A549 (cell line): ENCODE measurements at regions not wholly inside any gene's neighbourhood (a gene's known extent, or its start where the extent isn't known, plus 50 kb on each side); places are given as distances from the start of the nearest gene placed in this dataset.
A peak's percentile ranks its signal among the peaks of the same experiment; 100 is the strongest.

Experiments used
- ATAC-seq, 2 experiments: fragments of 200-7000 bp in 1 of 2; fragments of >200 bp in 1 of 2; cut with Nextera tagmentation in 1 of 2; cut with Tn5 transposase in 1 of 2; 3 replicates each; pipeline versions ENCODE4 v1.8.0 to v1.9.1; 2018 to 2020; ENCODE audit warnings: mild to moderate bottlenecking in 1 of 2, moderate library complexity in 1 of 2
- CTCF ChIA-PET: fragments of 300-600 bp; sonication (Branson Sonifier 250); formaldehyde crosslinking; extraction: SDS; loops from one replicate; lab custom pipeline; 2021; ENCODE audit warnings: antibody characterized with exemption, inconsistent platforms; lab: Yijun Ruan, JAX
- POLR2A ChIA-PET: fragments of 350-600 bp; formaldehyde crosslinking; extraction: SDS; loops from one replicate; lab custom pipeline; 2021; ENCODE audit warnings: antibody characterized with exemption, inconsistent platforms; lab: Yijun Ruan, JAX
- DNase-seq, 2 experiments: peaks; one replicate each; pipeline versions ENCODE4 v3.0.0 to v3.0.0-alpha.2; 2011 to 2016; ENCODE audit warnings: low read depth in 1 of 2, low spot score in 1 of 2
- FAIRE-seq: peaks from 2 replicates; lab custom pipeline; 2011; peaks lifted over from hg19 to GRCh38; lab: Jason Lieb, UNC
- H3K27ac ChIP-seq, 2 experiments: fragments of >200 bp; sonication (Bioruptor Twin); formaldehyde crosslinking; 3 replicates each; pipeline ENCODE4 v1.5.1; 2016 to 2017
- H3K4me1 ChIP-seq: fragments of >200 bp; sonication (Bioruptor Twin); formaldehyde crosslinking; 3 replicates; pipeline ENCODE4 v1.6.1; 2016
- H3K4me2 ChIP-seq: fragments of >200 bp; sonication (Bioruptor Twin); formaldehyde crosslinking; 3 replicates; pipeline ENCODE4 v1.6.1; 2016
- H3K4me3 ChIP-seq: fragments of >200 bp; sonication (Bioruptor Twin); formaldehyde crosslinking; 3 replicates; pipeline ENCODE4 v1.5.1; 2016
- H3K9me3 ChIP-seq: fragments of >200 bp; sonication (Bioruptor Twin); formaldehyde crosslinking; 3 replicates; pipeline ENCODE4 v1.6.1; 2016
- CBX8 ChIP-seq: fragments of 200-600 bp; sonication (generic); IDR thresholded peaks from 2 replicates; pipeline ENCODE4 v1.6.1; 2016
- CHD4 ChIP-seq: fragments of 200-600 bp; sonication (generic); IDR thresholded peaks from 2 replicates; pipeline ENCODE4 v1.6.1; 2016; ENCODE audit warnings: antibody characterized with exemption, mild to moderate bottlenecking, borderline replicate concordance
- CTCF ChIP-seq: fragments of >200 bp; sonication (Bioruptor Twin); formaldehyde crosslinking; IDR thresholded peaks from 3 replicates; pipeline ENCODE4 v1.5.1; 2016
- EHMT2 ChIP-seq: fragments of 200-600 bp; sonication (generic); IDR thresholded peaks from 2 replicates; pipeline ENCODE4 v1.6.1; 2016; ENCODE audit warnings: antibody characterized with exemption, low read depth, mild to moderate bottlenecking, moderate library complexity
- FOSB ChIP-seq: fragments of 250-450 bp; sonication (Bioruptor Pico); IDR thresholded peaks from 2 replicates; pipeline ENCODE4 v1.5.0; 2020; ENCODE audit warnings: mild to moderate bottlenecking, moderate library complexity
- FOXS1 ChIP-seq: fragments of 250-450 bp; sonication (Bioruptor Pico); IDR thresholded peaks from 2 replicates; pipeline ENCODE4 v1.5.0; 2020; ENCODE audit warnings: mild to moderate bottlenecking, moderate library complexity
- GATA3 ChIP-seq: IDR thresholded peaks from 2 replicates; pipeline ENCODE4 v1.6.1; 2012; ENCODE audit warnings: borderline replicate concordance
- HDAC2 ChIP-seq: fragments of 200-600 bp; sonication (generic); IDR thresholded peaks from 2 replicates; pipeline ENCODE4 v1.6.1; 2016
- HEYL ChIP-seq: fragments of 250-450 bp; sonication (Bioruptor Pico); IDR thresholded peaks from 2 replicates; pipeline ENCODE4 v1.8.0; 2021; ENCODE audit warnings: mild to moderate bottlenecking, moderate library complexity
- HOXA7 ChIP-seq: fragments of 250-450 bp; sonication (Bioruptor Pico); IDR thresholded peaks from 2 replicates; pipeline ENCODE4 v1.5.0; 2020; ENCODE audit warnings: mild to moderate bottlenecking, moderate library complexity
- HOXB13 ChIP-seq: fragments of 250-450 bp; sonication (Bioruptor Pico); IDR thresholded peaks from 2 replicates; pipeline ENCODE4 v1.5.0; 2020; ENCODE audit warnings: low read depth, mild to moderate bottlenecking, moderate library complexity
- HOXB5 ChIP-seq: fragments of 250-450 bp; sonication (Bioruptor Pico); IDR thresholded peaks from 2 replicates; pipeline ENCODE4 v1.5.0; 2020; ENCODE audit warnings: mild to moderate bottlenecking, moderate library complexity
- JUNB ChIP-seq: fragments of >200 bp; sonication (Bioruptor Twin); formaldehyde crosslinking; IDR thresholded peaks from 2 replicates; pipeline ENCODE4 v1.6.1; 2016
- KDM5A ChIP-seq: fragments of 200-600 bp; sonication (generic); IDR thresholded peaks from 2 replicates; pipeline ENCODE4 v1.6.1; 2016; ENCODE audit warnings: antibody characterized with exemption, mild to moderate bottlenecking
- MAZ ChIP-seq: fragments of 150-350 bp; IDR thresholded peaks from 2 replicates; pipeline ENCODE4 v1.6.1; 2014; ENCODE audit warnings: antibody characterized with exemption, low read depth, low read length, borderline replicate concordance
- NFE2L2 ChIP-seq: fragments of 150-350 bp; conservative IDR thresholded peaks from 2 replicates; pipeline ENCODE4 v1.6.1; 2014; ENCODE audit warnings: low read length
- NPAS2 ChIP-seq: fragments of 250-450 bp; sonication (Bioruptor Pico); IDR thresholded peaks from 2 replicates; pipeline ENCODE4 v1.8.0; 2022; ENCODE audit warnings: mild to moderate bottlenecking, moderate library complexity, borderline replicate concordance
- NR3C1 ChIP-seq: fragments of >200 bp; sonication (Bioruptor Twin); formaldehyde crosslinking; IDR thresholded peaks from 3 replicates; pipeline ENCODE4 v1.6.1; 2017
- POLR2A ChIP-seq: IDR thresholded peaks from 2 replicates; pipeline ENCODE4 v1.6.1; 2012; ENCODE audit warnings: mild to moderate bottlenecking, low read length
- POLR2AphosphoS2 ChIP-seq: conservative IDR thresholded peaks from 2 replicates; pipeline ENCODE4 v1.6.1; 2012; ENCODE audit warnings: low read length, improper control_type of control experiment, inconsistent platforms
- RAD21 ChIP-seq, 2 experiments: fragments of >200 bp in 1 of 2; sonication (Bioruptor Twin) in 1 of 2; formaldehyde crosslinking in 1 of 2; IDR thresholded peaks in 1 of 2; conservative IDR thresholded peaks in 1 of 2; 2 replicates in 1 of 2; 3 replicates in 1 of 2; pipeline ENCODE4 v1.6.1; 2012 to 2018; ENCODE audit warnings: inconsistent platforms in 1 of 2
- RCOR1 ChIP-seq: fragments of 150-350 bp; IDR thresholded peaks from 2 replicates; pipeline ENCODE4 v1.6.1; 2014; ENCODE audit warnings: antibody characterized with exemption, low read length, low read depth
- RFX5 ChIP-seq: fragments of 450-650 bp; IDR thresholded peaks from 2 replicates; pipeline ENCODE4 v1.7.1; 2014; ENCODE audit warnings: antibody characterized with exemption, mild to moderate bottlenecking, moderate library complexity
- RNF2 ChIP-seq: fragments of 200-600 bp; sonication (generic); IDR thresholded peaks from 2 replicates; pipeline ENCODE4 v1.6.1; 2016; ENCODE audit warnings: low read depth, mild to moderate bottlenecking, antibody characterized with exemption, moderate library complexity, borderline replicate concordance
- SMC3 ChIP-seq: fragments of >200 bp; sonication (Bioruptor Twin); formaldehyde crosslinking; IDR thresholded peaks from 3 replicates; pipeline ENCODE4 v1.6.1; 2018; ENCODE audit warnings: inconsistent platforms
- SREBF2 ChIP-seq: fragments of 450-650 bp; IDR thresholded peaks from 2 replicates; pipeline ENCODE4 v1.6.1; 2014; ENCODE audit warnings: mild to moderate bottlenecking, moderate library complexity
- TFCP2L1 ChIP-seq: fragments of 250-450 bp; sonication (Bioruptor Pico); IDR thresholded peaks from 2 replicates; pipeline ENCODE4 v1.5.0; 2021; ENCODE audit warnings: mild to moderate bottlenecking
- ZC3H11A ChIP-seq: fragments of 450-650 bp; IDR thresholded peaks from 2 replicates; pipeline ENCODE4 v1.6.1; 2014; ENCODE audit warnings: antibody characterized with exemption, mild to moderate bottlenecking
- ZFP36 ChIP-seq: fragments of 450-650 bp; IDR thresholded peaks from 2 replicates; pipeline ENCODE4 v1.6.1; 2014; ENCODE audit warnings: borderline replicate concordance; ENCODE audit not compliant: partially characterized antibody
- WGBS: methylation state at CpG from one replicate; pipeline ENCODE4 v1.1.6; 2017; ENCODE audit errors: missing lambda C conversion rate; 5-methylcytosine and 5-hydroxymethylcytosine counted together
- TF ChIP-seq, protein P1 (sequence below): fragments of 450-650 bp; IDR thresholded peaks from 2 replicates; pipeline ENCODE4 v1.6.1; 2014; ENCODE audit warnings: antibody characterized with exemption
- TF ChIP-seq, protein P2 (sequence below): fragments of 150-350 bp; IDR thresholded peaks from 2 replicates; pipeline ENCODE4 v1.6.1; 2014; ENCODE audit warnings: low read depth, mild to moderate bottlenecking, low read length

DNA sequence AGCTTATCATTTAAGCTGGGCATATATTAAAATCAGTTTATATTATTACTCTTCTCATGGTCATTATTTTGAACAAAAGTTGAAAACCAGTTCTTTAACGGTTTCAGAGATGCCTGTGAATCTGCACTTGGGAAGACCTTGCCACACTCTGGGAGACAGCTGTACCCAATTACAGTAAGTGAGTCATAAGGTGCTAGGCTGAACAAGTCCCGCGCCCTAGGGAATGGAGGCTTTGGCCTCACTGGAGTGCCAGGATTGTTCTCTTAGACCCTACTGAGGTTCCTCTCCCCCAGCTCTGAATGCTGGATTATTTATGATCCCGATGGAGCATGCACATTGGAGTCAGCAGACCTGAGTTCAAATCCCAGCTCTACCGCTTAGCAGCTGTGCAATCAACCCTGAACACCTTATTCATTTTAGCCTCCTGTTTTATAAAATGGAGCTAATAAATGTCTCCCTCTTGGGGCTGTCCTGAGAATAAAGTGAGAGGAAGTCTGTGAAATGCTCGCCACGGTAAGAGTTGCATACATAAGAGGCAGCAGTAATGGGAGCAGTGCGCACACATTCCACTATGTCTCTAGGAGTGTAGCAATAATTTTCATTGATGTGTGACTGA lies 266.2 kb downstream of the FOXD2 start:
- DNase-seq (peak; percentile 15 to 28), ATAC-seq (peak; percentile 36 to 55; a peak in 2 of 6 replicates), FAIRE-seq (no peak)
- Histone ChIP-seq H3K4me3 (no peak overlapping the region), H3K9me3 (no peaks in the 10 kb centered on the region), H3K4me2 (no peak overlapping the region), H3K27ac (no peak overlapping the region)
- TF ChIP-seq GATA3 (no peak), RNF2 (no peak), SMC3 (peak; percentile 41), HDAC2 (no peak), RAD21 (conservative IDR thresholded peaks at IDR 0.05 in 1 of 2, IDR thresholded peaks at IDR 0.05 in 1 of 2) (peak; percentile 44 to 45), HOXB13 (no peak)
- TF ChIP-seq, protein P1, sequence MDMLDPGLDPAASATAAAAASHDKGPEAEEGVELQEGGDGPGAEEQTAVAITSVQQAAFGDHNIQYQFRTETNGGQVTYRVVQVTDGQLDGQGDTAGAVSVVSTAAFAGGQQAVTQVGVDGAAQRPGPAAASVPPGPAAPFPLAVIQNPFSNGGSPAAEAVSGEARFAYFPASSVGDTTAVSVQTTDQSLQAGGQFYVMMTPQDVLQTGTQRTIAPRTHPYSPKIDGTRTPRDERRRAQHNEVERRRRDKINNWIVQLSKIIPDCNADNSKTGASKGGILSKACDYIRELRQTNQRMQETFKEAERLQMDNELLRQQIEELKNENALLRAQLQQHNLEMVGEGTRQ, result no peak
- TF ChIP-seq, all 56 proteins: peak for 2
- CTCF ChIA-PET, result interaction anchor here (0.7 to 13.2 kb wide), 8 partner anchors 9 to 279 kb away, joined by 3 to 296 read pairs (median 4); partner anchors contain the start of gene FOXD2
- peaks cover 4% of the 10 kb centered on the region; the same call in 1 of the 3 replicates for H3K4me1 ChIP-seq
- WGBS, result 67% methylated on average over 8 of the region's 8 CpGs
- POLR2A ChIA-PET, result no interaction called here

DNA sequence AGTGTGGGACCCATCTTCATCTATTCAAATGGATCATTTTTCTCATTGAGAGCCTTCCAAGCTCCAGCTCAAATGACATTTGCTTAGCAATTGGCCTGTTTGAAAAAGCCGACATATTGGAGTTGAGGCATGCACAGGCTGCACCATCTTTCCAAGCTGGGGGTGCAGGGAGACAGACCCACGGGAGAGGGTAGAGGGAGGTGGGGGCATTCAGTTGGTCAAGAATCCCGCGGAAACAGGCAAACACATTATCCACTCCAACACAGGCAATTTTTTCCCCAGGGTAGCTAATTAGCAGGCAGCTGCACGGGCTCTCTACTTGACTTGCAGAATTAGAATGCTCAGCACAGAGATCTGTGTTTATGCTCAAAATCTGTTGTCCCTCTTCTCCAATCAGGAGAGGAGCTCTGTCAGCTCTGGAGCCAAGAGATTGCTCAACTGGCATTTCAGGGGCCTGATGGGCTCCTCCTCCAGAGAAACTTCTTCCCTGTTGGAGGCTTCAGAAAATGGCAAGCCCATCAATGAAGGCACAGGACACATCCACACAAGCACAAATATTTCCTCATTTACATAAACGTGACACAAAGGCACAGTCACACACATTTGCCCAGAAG lies 267.8 kb downstream of the FOXD2 start:
- H3K9me3 ChIP-seq, result no peaks in the 10 kb centered on the region
- WGBS, result 57% methylated on average over 6 of the region's 6 CpGs
- no peak overlapping the region for H3K4me3 ChIP-seq
- ChIA-PET POLR2A (no interaction called here), CTCF (interaction anchor here (0.9 to 13.2 kb wide), 7 partner anchors 10 to 273 kb away, joined by 3 to 296 read pairs (median 5); partner anchors contain the start of gene FOXD2)
- ATAC-seq (no peak), DNase-seq (no peak), FAIRE-seq (no peak)
- TF ChIP-seq SREBF2 (no peak), POLR2A (no peak), ZFP36 (no peak), HEYL (CRISPR knock-in tag) (no peak), MAZ (no peak), JUNB (no peak), FOXS1 (CRISPR knock-in tag) (no peak), CBX8 (no peak), NPAS2 (no peak), NR3C1 (no peak), FOSB (CRISPR knock-in tag) (no peak), KDM5A (no peak)
- TF ChIP-seq, protein P2, sequence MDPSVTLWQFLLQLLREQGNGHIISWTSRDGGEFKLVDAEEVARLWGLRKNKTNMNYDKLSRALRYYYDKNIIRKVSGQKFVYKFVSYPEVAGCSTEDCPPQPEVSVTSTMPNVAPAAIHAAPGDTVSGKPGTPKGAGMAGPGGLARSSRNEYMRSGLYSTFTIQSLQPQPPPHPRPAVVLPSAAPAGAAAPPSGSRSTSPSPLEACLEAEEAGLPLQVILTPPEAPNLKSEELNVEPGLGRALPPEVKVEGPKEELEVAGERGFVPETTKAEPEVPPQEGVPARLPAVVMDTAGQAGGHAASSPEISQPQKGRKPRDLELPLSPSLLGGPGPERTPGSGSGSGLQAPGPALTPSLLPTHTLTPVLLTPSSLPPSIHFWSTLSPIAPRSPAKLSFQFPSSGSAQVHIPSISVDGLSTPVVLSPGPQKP, result no peak
- no peak overlapping the region for H3K27ac ChIP-seq
- peaks cover 9% of the 10 kb centered on the region; the same call in 2 of the 3 replicates for H3K4me1 ChIP-seq
- H3K4me2 ChIP-seq, result no peak overlapping the region

- ChIA-PET POLR2A (no interaction called here), CTCF (interaction anchor here (1.0 to 13.2 kb wide), 5 partner anchors 128 to 283 kb away, joined by 3 to 296 read pairs (median 4); partner anchors contain the start of gene FOXD2)
- Histone ChIP-seq H3K9me3 (no peaks in the 10 kb centered on the region), H3K4me2 (no peak overlapping the region), H3K4me3 (no peak overlapping the region), H3K27ac (no peak overlapping the region), H3K4me1 (peaks cover 12% of the 10 kb centered on the region; the same call in 2 of the 3 replicates)
- TF ChIP-seq ZC3H11A (no peak), CHD4 (no peak), MAZ (no peak), POLR2AphosphoS2 (no peak), FOSB (CRISPR knock-in tag) (no peak), HDAC2 (no peak), SREBF2 (no peak), POLR2A (no peak), HOXB5 (CRISPR knock-in tag) (no peak), HEYL (CRISPR knock-in tag) (no peak), CTCF (no peak), RFX5 (no peak), SMC3 (no peak), NFE2L2 (no peak), HOXA7 (CRISPR knock-in tag) (no peak), TFCP2L1 (CRISPR knock-in tag) (no peak), RCOR1 (no peak), EHMT2 (no peak)
- TF ChIP-seq, protein P1, result no peak
- WGBS, result 69% methylated on average over 2 of the region's 6 CpGs
- DNase-seq (no peak), ATAC-seq (no peak), FAIRE-seq (no peak)
These were observed 269.7 kb downstream of the FOXD2 start for GRCh38 chr1:47707503-47707902.
